Ovary (tissue), 7 donors: ENCODE measurements at regions not wholly inside any gene's neighbourhood (a gene's known extent, or its start where the extent isn't known, plus 50 kb on each side); places are given as distances from the start of the nearest gene placed in this dataset.

Source experiments
- DNase-seq, 5 donors: peaks; one replicate each; pipeline ENCODE4 v3.0.0-alpha.2; 2019 to 2020
- H3K27ac ChIP-seq, 2 donors: fragments of 200-600 bp; one replicate each; pipeline versions ENCODE4 v1.5.1 to v1.8.0; 2019 to 2022
- H3K27me3 ChIP-seq: fragments of 200-600 bp; one replicate; pipeline ENCODE4 v1.8.0; 2022
- H3K36me3 ChIP-seq: fragments of 200-600 bp; sonication (generic); one replicate; pipeline ENCODE4 v1.5.1; 2019
- H3K4me1 ChIP-seq: one replicate; pipeline ENCODE4 v1.8.1; 2013; ENCODE audit warnings: mild to moderate bottlenecking, moderate library complexity; ENCODE audit not compliant: insufficient read depth
- H3K4me3 ChIP-seq: fragments of 200-600 bp; sonication (generic); one replicate; pipeline ENCODE4 v1.5.1; 2017
- H3K9me3 ChIP-seq, 2 donors: fragments of 200-600 bp in 1 of 2; sonication (generic) in 1 of 2; one replicate each; pipeline versions ENCODE4 v1.5.1 to v1.8.1; 2013 to 2019; ENCODE audit warnings: mild to moderate bottlenecking in 1 of 2, moderate library complexity in 1 of 2
- CTCF ChIP-seq, 3 donors: fragments of 450-650 bp in 2 of 3; fragments of 200-600 bp in 1 of 3; IDR thresholded peaks; one replicate each; pipeline versions ENCODE4 v1.5.1 to v1.8.0; 2016 to 2022; ENCODE audit warnings: antibody characterized with exemption in 3 of 3, mild to moderate bottlenecking in 1 of 3
- EP300 ChIP-seq: sonication (generic); formaldehyde crosslinking; IDR thresholded peaks from one replicate; pipeline ENCODE4 v1.6.1; 2017; ENCODE audit warnings: antibody characterized with exemption
- POLR2A ChIP-seq: fragments of 450-650 bp; IDR thresholded peaks from one replicate; pipeline ENCODE4 v1.6.1; 2017; ENCODE audit warnings: antibody characterized with exemption, mild to moderate bottlenecking, moderate library complexity
- WGBS, 3 donors: extraction: QIAGEN DNeasy Blood & Tissue Kit in 1 of 3; methylation state at CpG; one replicate each; pipeline versions ENCODE4 v1.1.5 to v1.1.7; 2013 to 2017; 5-methylcytosine and 5-hydroxymethylcytosine counted together
- intact Hi-C, 4 donors: fragments of 100-400 bp; cut with DNase I; formaldehyde crosslinking; loops; one replicate each; pipeline versions ENCODE4 v1.11.0 to v1.15.1; 2022 to 2023
- donor health status: DM: no; HTN: no; CAD: no; lungs with moderate emphysema.
- donor health status: DM: no; HTN: no; CAD: no.
- donor health status: Bipolar disorder and iron deficiency.
- donor health status: DM: no; HTN: no; CAD: no.
- donor health status: DM: yes; HTN: yes; CAD: no.

GRCh38 chr20:57958050-57958420, 248.2 kb upstream of the PMEPA1 start:
- H3K9me3 ChIP-seq = no peaks in the 10 kb centered on the region
- no peaks in the 10 kb centered on the region for H3K36me3 ChIP-seq
- no peaks in the 10 kb centered on the region for H3K4me1 ChIP-seq
- TF ChIP-seq CTCF (IDR thresholded peaks at IDR 0.05) (no peak), EP300 (no peak), POLR2A (no peak)
- DNase-seq = no peak
- 49 to 75% (median 74%) methylated on average over 3 of the region's 3 CpGs for WGBS, 3 donors
- no peak overlapping the region for H3K27ac ChIP-seq
- intact Hi-C loops = no loop called here
- H3K4me3 ChIP-seq = no peak overlapping the region
- H3K27me3 ChIP-seq = no peaks in the 10 kb centered on the region

GRCh38 chr20:57957411-57958049, 247.7 kb upstream of the PMEPA1 start:
- no peak for TF ChIP-seq CTCF (IDR thresholded peaks at IDR 0.05)
- no peak for TF ChIP-seq EP300
- no peak for DNase-seq
- Histone ChIP-seq H3K27me3 (no peaks in the 10 kb centered on the region), H3K4me3 (no peak overlapping the region), H3K4me1 (no peaks in the 10 kb centered on the region), H3K9me3 (no peaks in the 10 kb centered on the region), H3K36me3 (no peaks in the 10 kb centered on the region), H3K27ac (no peak overlapping the region)
- 90 to 91% (median 90%) methylated on average over 10 of the region's 10 CpGs for WGBS, 3 donors
- intact Hi-C loops = no loop called here

- no peak for TF ChIP-seq CTCF (IDR thresholded peaks at IDR 0.05)
- no peak for TF ChIP-seq POLR2A
- no peak for TF ChIP-seq EP300
- no peaks in the 10 kb centered on the region for H3K27me3 ChIP-seq
- H3K9me3 ChIP-seq = no peaks in the 10 kb centered on the region
- no peaks in the 10 kb centered on the region for H3K36me3 ChIP-seq
- no peak overlapping the region for H3K4me3 ChIP-seq
- no peaks in the 10 kb centered on the region for H3K4me1 ChIP-seq
- WGBS, 3 donors = 79 to 86% (median 83%) methylated on average over 4 of the region's 4 CpGs
- DNase-seq = no peak
- intact Hi-C loops = no loop called here
- H3K27ac ChIP-seq = no peak overlapping the region
Measured at GRCh38 chr20:57953638-57954037, 243.8 kb upstream of the PMEPA1 start.

GRCh38 chr20:57952136-57952535, 242.3 kb upstream of the PMEPA1 start:
- H3K9me3 ChIP-seq = no peaks in the 10 kb centered on the region
- intact Hi-C loops = no loop called here
- no peak overlapping the region for H3K27ac ChIP-seq
- WGBS, 3 donors = 94 to 100% (median 98%) methylated on average over 1 of the region's 1 CpG
- TF ChIP-seq EP300 = no peak
- TF ChIP-seq CTCF (IDR thresholded peaks at IDR 0.05) = no peak
- no peak for TF ChIP-seq POLR2A
- no peaks in the 10 kb centered on the region for H3K36me3 ChIP-seq
- no peak for DNase-seq
- no peak overlapping the region for H3K4me3 ChIP-seq
- H3K27me3 ChIP-seq = no peaks in the 10 kb centered on the region
- no peaks in the 10 kb centered on the region for H3K4me1 ChIP-seq
